Mucosa of descending colon (tissue), 3 donors: ENCODE measurements at regions not wholly inside any gene's neighbourhood (a gene's known extent, or its start where the extent isn't known, plus 50 kb on each side); places are given as distances from the start of the nearest gene placed in this dataset.

Experiments used
- ATAC-seq: fragments of 200-7000 bp; cut with Tn5 transposase; one replicate; pipeline ENCODE4 v1.9.1; 2020; ENCODE audit warnings: mild to moderate bottlenecking, moderate library complexity
- DNase-seq, 3 donors: peaks; one replicate each; pipeline ENCODE4 v3.0.0-alpha.2; 2020
- H3K36me3 ChIP-seq: fragments of 200-600 bp; one replicate; pipeline ENCODE4 v1.8.0; 2021; ENCODE audit warnings: low read depth, mild to moderate bottlenecking
- H3K4me1 ChIP-seq: fragments of 200-600 bp; one replicate; pipeline ENCODE4 v1.8.0; 2021; ENCODE audit warnings: low read depth, mild to moderate bottlenecking
- H3K4me3 ChIP-seq: fragments of 200-600 bp; one replicate; pipeline ENCODE4 v1.8.0; 2021; ENCODE audit warnings: mild to moderate bottlenecking
- H3K9me3 ChIP-seq: fragments of 200-600 bp; one replicate; pipeline ENCODE4 v1.8.0; 2021; ENCODE audit warnings: mild to moderate bottlenecking
- CTCF ChIP-seq: fragments of 200-600 bp; IDR thresholded peaks from one replicate; pipeline ENCODE4 v1.8.0; 2022; ENCODE audit warnings: antibody characterized with exemption, mild to moderate bottlenecking
- intact Hi-C, 2 donors: fragments of 100-400 bp; cut with DNase I in 1 of 2; cut with micrococcal nuclease in 1 of 2; formaldehyde crosslinking; loops; one replicate each; pipeline versions ENCODE4 v1.11.0 to v1.11.1; 2022; cut with DNase I, micrococcal nuclease
- donor health status: DM: no; HTN: no; CAD: no; lungs with moderate emphysema.
- donor health status: DM: no; HTN: no; CAD: no.
- donor health status: DM: no; HTN: yes; CAD: no.

- DNase-seq (no peak), ATAC-seq (no peak)
- Histone ChIP-seq H3K36me3 (no peaks in the 10 kb centered on the region), H3K9me3 (peaks cover 22% of the 10 kb centered on the region), H3K4me1 (no peaks in the 10 kb centered on the region), H3K4me3 (no peak overlapping the region)
- TF ChIP-seq CTCF: no peak
- intact Hi-C loops: loop anchor here in 1 of 2 donors (10.0 kb wide), 1 partner anchor 866 kb away; no protein-coding TSS in a partner anchor
These were observed 279.0 kb upstream of the TACR3 start for GRCh38 chr4:103998756-103999155.

- DNase-seq: no peak
- intact Hi-C loops: loop anchor here in 1 of 2 donors (10.0 kb wide), 1 partner anchor 868 kb away; no protein-coding TSS in a partner anchor
- no peak for TF ChIP-seq CTCF
These were observed 276.9 kb upstream of the TACR3 start for GRCh38 chr4:103996637-103997036.

GRCh38 chr4:103996064-103996463 is 276.3 kb upstream of the TACR3 start:
- H3K4me3 ChIP-seq: no peak overlapping the region
- H3K4me1 ChIP-seq: no peaks in the 10 kb centered on the region
- H3K36me3 ChIP-seq: no peaks in the 10 kb centered on the region
- TF ChIP-seq CTCF: no peak
- intact Hi-C loops: loop anchor here in 1 of 2 donors (10.0 kb wide), 1 partner anchor 869 kb away; no protein-coding TSS in a partner anchor
- DNase-seq (no peak), ATAC-seq (no peak)
- H3K9me3 ChIP-seq: peaks cover 13% of the 10 kb centered on the region

More at GRCh38 chr4:103996637-103997036, 276.9 kb upstream of the TACR3 start:
- Histone ChIP-seq H3K36me3 (no peaks in the 10 kb centered on the region), H3K4me1 (no peaks in the 10 kb centered on the region), H3K9me3 (peaks cover 12% of the 10 kb centered on the region), H3K4me3 (no peak overlapping the region)
- ATAC-seq: no peak

DNA sequence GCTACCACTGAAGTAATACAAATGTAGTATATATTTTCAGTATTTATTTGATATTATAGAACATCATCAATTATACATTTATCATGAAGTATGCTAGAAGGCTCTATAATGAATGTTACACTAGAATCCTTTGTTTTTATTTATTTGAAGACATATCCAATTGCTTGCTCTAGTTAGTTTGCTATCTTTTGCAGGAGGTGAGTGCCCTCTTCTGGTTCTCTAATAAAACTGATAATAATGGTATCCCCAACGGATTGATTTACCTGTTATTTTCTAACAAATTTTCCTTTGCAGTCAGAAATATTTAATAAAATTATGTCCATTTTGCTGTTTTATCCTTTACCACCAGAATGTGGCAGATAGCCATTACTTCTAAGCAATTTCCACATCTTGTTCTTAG is 274.3 kb upstream of the TACR3 start:
- TF ChIP-seq CTCF: no peak
- Histone ChIP-seq H3K4me3 (no peak overlapping the region), H3K4me1 (no peaks in the 10 kb centered on the region), H3K36me3 (no peaks in the 10 kb centered on the region), H3K9me3 (peaks cover 10% of the 10 kb centered on the region)
- intact Hi-C loops: loop anchor here in 1 of 2 donors (10.0 kb wide), 1 partner anchor 871 kb away; no protein-coding TSS in a partner anchor
- ATAC-seq (no peak), DNase-seq (no peak)

DNA sequence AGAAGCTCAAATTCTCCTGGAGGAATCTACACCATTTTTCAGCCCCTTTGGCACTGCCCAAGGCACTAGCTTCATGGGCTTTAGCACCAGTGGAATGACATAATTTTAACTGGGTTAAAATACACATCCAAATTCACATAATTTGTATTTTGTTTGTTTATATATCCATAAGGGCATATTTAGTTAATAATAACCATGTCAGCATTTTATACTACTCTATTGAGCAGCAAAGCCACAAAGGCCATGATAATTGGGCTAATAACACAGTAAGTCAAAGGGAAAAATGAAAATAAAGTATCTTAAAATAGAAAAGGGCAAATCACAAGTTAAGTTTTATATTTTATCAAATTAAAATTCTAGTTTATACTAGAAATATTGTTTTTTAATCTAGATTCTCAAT is 262.7 kb upstream of the TACR3 start:
- H3K4me3 ChIP-seq: no peak overlapping the region
- no peaks in the 10 kb centered on the region for H3K36me3 ChIP-seq
- ATAC-seq: no peak
- intact Hi-C loops: no loop called here
- no peaks in the 10 kb centered on the region for H3K4me1 ChIP-seq
- no peak for DNase-seq
- TF ChIP-seq CTCF: no peak
- H3K9me3 ChIP-seq: no peaks in the 10 kb centered on the region
